CD4-positive, alpha-beta T cell treated with Interleukin-2 at 100 ng/mL for 4 hours (primary cell): ENCODE measurements at regions not wholly inside any gene's neighbourhood (a gene's known extent, or its start where the extent isn't known, plus 50 kb on each side); places are given as distances from the start of the nearest gene placed in this dataset.
"Not testable (repeated sequence)": the region's sequence is repeated elsewhere in the genome, so short reads cannot be mapped to it uniquely, and the experiment has no call there.

Source experiments
- DNase-seq: peaks from one replicate; pipeline ENCODE4 v3.0.0-alpha.2; 2020; ENCODE audit warnings: low spot score

- DNase-seq: not testable (repeated sequence)
These were observed 129.6 kb downstream of the TNFRSF13B start for GRCh38 chr17:16842346-16842745.

DNA sequence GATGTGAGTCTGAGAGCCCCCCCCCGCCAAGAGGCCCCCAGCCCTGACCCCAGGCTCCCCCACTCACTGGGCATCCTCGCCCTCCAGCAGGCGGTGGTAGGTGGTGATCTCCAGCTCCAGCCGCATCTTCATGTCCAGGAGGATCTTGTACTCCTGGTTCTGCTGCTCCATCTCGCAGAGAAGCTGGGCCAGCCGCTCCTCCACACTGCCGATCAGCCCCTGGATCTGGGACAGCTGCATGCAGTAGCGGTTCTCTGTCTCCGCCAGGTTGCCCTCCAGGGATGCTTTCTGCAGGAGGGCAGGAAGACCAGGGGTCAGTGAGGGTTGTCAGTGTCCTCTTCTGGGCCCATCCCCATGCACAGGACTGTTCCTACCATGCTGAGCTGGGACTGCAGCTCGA, 130.0 kb downstream of the TNFRSF13B start:
- DNase-seq: not testable (repeated sequence)

GRCh38 chr17:16840219-16840618, 131.7 kb downstream of the TNFRSF13B start:
- not testable (repeated sequence) for DNase-seq

GRCh38 chr17:16839242-16840175, 132.4 kb downstream of the TNFRSF13B start:
- not testable (repeated sequence) for DNase-seq

GRCh38 chr17:16838795-16839194, 133.1 kb downstream of the TNFRSF13B start:
- not testable (repeated sequence) for DNase-seq

GRCh38 chr17:16838287-16838686, 133.6 kb downstream of the TNFRSF13B start:
- not testable (repeated sequence) for DNase-seq

GRCh38 chr17:16837468-16838266, 134.3 kb downstream of the TNFRSF13B start:
- not testable (repeated sequence) for DNase-seq

DNA sequence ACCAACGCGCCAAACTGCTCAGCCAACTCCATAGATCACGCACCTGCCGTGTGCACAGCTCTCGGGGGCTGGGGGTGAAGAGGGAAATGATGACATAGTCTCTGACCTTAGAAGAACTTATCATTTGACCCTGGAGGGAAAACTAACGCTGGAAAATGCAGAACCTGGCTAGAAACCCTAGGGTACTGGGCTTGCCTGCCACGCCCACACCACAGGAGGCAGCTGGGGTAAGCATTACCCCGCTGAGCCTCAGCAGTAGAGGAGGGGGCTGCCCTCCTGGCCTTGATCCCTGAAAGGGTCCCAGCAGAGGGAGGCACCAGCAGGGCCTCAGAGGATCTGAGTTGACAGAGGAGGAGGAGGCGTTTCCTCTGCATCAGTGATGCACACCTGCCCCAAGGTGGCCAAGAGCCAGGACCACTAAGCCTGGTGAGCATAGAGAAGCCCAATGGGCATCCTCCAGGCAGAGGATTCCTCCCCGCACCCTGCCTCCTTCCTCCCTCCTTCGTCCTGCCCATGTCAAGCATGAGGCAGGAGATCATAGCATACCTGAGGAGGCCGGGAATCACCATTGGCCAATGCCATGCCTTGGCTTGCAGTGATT, 135.5 kb downstream of the TNFRSF13B start:
- DNase-seq: not testable (repeated sequence)

DNA sequence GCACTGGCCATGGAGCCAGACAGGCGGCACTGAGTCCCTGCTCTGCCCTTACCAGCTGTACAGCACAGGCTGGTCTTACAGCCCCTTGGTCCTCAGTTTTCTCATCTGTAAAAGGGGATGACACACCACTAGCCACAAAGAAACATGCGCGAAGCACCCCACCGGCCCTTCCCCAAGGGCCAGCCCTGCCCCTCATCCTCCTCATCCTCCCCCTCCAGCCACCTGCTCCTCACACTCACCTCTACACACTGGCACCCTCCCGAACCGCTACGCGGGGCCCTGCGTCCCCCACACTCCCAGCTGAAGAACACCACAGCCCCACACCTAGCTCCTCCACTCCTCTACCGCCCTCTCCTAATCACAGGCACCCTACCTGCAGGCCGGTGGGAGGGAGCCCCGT, 138.4 kb downstream of the TNFRSF13B start:
- not testable (repeated sequence) for DNase-seq

DNA sequence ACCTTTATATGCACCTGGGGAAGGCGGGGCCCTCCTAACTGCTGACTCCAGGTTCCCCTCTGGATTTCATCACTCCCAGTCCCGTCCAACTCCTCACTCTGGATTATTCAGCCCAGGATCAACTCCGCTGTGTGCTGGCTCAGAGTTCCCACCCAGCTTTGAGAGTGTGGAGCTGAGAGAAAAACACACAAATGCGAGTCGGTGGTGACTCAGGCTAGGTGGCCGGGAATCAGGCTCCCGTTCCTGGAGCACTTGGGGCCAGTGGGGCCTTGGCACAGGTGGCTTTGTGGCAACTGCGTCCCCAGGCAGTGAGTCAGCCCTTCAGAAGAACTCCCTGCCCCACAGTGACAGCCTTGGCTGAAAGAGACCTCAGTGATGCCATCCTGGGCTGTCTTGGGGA, 139.1 kb downstream of the TNFRSF13B start:
- DNase-seq: not testable (repeated sequence)

- not testable (repeated sequence) for DNase-seq
These were observed 139.7 kb downstream of the TNFRSF13B start for GRCh38 chr17:16832206-16832605.

GRCh38 chr17:16830770-16831169, 140.7 kb downstream of the CCDC144A start:
- DNase-seq: not testable (repeated sequence)

GRCh38 chr17:16830219-16830618, 140.2 kb downstream of the CCDC144A start:
- not testable (repeated sequence) for DNase-seq
